CMK (cell line): ENCODE measurements at regions not wholly inside any gene's neighbourhood (a gene's known extent, or its start where the extent isn't known, plus 50 kb on each side); places are given as distances from the start of the nearest gene placed in this dataset.

Source experiments
- DNase-seq: peaks from one replicate; pipeline ENCODE4 v3.0.0-alpha.2; 2010; ENCODE audit warnings: low read depth

DNA sequence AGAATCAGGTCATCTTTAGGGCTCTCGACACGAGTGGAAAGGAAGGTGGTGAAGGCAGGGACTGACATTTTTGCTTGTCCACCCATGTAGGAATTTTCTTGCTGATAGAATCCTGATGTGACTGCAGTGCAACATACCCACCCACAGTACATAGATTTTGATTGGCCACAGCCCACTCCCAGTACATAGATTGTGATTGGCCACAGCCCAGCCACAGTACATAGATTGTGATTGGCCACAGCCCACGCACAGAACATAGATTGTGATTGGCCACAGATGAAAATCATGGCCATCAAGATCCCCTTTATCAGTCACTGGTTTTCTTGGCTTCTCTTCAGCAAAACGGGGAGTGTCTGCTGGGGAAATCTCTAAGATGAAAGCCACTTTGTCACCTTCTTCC lies 1041.5 kb downstream of the AACS start:
- no peak for DNase-seq

DNA sequence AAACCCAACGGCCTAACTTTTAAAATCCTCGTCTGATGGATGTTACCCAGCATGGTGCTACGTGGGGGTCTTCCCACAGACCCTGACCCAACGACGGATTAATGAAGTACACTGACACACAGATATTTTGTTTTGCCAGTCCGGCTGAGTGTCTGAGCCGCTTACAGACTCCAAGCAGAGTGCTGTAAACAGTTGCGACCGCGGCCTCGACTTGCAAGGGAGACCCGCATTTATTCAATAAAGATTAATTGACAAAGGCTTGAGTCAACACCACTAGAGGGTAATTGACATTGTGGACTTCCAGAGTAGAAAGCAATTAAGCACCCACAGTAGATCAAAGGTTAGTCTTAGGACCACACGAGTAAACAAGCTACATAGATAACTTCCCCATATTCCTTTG lies 1042.4 kb downstream of the AACS start:
- no peak for DNase-seq

DNA sequence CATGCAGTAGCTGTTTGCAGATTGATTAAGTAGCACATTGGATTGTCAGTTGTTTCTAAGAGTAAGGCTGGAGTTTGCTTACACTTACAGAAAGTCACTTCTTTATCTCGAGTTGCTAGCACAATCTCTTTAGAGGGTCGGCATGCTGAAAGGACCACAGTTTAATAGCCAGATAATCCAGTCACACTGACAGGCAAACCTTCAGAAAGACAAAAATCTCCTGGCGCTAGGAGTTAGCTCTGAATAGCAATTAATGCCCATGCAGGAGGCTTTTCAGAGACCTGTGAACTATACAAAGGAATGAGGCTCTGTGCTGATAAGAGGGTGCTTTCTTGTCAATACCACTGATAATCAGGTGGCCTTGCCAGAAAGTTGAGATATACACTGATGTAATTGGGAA lies 1043.0 kb downstream of the AACS start:
- no peak for DNase-seq

DNA sequence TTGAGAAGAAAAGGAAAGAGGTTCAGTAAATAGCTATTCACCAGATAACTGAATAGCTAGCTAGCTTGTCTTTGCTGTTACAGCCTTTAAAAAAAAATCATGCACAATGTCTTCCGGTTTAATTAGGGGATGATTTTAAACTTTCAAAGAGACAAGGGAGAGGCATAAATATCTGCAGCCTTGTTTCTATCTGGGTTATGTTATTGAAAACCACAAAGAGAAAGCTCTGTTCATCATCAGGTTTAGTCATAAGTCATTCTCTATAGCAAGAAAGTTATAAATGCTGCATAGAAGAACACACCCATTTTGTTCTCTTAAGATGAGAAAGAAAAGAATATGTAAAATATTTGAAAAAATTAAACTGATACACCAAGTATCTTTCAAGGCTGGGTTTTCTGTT lies 1046.9 kb downstream of the AACS start:
- DNase-seq, result no peak

DNA sequence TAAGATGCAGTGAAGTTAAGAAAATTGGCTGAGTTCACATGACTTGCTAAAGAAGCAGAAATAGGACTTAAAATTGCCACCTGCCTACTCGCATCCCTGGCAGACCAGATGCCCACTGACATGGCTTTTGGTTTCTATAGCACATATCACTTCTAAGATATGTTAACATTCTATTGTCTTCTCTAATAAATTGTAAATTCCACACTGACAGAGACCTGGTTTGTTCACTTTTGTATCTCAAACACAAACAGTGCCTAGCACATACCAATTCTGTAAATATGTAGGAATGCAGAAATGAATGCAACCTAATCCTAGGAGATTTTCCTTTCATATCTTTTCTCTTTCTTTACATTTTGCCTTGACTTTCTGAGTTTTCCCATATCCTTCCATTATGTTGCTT lies 1047.6 kb downstream of the AACS start:
- no peak for DNase-seq

DNA sequence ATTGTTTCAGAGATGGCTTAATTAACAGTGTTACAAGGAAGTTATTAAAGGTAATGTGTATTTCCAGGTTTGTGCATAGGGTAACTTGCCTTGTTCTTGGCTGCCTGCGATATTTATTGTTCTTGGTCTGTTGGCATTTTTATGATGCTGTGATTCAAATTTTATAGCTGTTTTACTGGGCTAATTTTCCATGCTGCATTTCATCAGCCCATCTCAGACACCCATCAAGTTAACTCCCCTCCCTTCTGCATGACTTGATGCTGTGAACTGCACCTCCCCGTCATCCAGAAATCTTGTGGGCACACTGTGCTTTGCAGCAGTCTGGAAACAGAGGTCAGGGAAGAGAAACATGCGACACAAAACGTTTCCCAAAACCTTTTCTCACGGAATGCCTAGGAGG lies 1049.2 kb downstream of the AACS start:
- no peak for DNase-seq

DNA sequence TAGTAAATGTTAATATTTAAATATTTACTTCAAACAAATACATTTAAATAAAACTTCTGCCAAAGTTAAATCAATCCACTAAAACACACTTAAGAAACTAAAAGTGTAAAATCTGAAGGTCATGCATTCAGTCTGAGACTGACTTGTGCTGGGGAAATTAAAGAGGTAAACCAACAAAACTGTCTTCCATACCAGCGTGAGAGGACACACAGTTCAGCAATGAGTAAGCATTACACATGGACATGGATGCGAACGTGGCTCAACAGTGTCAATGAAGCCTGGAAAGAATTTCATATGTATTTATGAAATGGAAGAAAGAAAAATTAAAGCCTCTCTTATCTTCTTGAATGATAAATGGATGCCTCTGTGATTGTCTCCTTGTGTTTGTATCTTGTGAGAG lies 1052.3 kb downstream of the AACS start:
- DNase-seq, result no peak

DNA sequence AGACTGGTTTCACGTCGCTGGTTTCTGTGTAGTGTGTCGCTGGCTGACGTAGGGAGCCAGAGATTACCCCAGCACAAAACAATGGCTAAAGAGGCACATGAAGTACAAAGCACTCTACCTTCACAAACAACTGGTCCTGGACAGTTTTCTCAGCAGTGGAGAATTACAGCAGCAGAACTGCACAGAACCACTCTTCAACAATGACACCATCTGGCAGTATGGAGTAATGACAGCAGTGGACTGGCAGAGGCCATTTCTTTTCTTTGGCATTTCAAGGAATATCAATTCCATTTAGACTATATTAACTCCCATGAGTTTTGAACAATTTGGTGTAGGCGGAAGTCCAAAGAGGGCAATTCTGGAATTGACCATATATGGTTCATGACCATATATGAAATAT lies 1074.1 kb downstream of the AACS start:
- DNase-seq, result no peak

DNA sequence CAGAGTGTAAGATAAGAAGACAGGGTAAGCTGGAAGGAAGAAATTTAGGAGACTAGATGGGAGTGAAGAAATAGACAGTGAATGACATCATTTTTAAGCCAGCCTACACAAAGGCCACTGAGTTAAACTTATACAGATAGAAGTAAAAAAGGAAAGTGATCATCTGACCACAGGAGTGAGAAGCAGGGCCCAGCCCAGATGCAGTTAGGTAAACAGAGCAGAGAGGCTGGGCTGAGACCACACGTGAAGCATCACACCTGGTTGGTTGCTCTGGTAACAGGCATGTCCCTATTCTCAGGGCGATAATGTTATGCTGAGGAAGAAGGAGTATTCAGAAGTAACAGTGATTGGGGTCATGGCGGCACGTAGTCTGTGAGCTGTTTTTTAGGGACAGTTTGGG lies 1079.4 kb downstream of the AACS start:
- DNase-seq, result no peak

DNA sequence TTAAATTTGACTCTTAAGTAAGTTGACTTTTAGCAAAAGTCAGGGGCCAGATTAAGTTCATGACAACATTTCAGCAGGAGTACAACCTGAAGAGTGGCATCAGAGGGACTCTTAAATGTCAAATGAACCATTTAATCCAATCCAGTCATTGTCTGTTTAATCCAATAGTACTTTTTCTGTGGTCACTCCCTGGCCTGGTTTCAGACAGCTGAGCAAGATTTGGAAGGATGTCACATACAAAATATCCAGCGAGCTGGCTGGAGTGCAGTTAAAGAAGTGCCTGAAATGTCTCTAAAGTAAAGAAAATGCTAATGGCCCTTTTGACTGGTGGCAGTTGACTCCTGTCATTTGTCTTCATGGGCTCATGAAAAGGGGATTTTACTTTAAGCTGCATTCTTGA lies 1082.1 kb downstream of the AACS start:
- DNase-seq, result no peak

DNA sequence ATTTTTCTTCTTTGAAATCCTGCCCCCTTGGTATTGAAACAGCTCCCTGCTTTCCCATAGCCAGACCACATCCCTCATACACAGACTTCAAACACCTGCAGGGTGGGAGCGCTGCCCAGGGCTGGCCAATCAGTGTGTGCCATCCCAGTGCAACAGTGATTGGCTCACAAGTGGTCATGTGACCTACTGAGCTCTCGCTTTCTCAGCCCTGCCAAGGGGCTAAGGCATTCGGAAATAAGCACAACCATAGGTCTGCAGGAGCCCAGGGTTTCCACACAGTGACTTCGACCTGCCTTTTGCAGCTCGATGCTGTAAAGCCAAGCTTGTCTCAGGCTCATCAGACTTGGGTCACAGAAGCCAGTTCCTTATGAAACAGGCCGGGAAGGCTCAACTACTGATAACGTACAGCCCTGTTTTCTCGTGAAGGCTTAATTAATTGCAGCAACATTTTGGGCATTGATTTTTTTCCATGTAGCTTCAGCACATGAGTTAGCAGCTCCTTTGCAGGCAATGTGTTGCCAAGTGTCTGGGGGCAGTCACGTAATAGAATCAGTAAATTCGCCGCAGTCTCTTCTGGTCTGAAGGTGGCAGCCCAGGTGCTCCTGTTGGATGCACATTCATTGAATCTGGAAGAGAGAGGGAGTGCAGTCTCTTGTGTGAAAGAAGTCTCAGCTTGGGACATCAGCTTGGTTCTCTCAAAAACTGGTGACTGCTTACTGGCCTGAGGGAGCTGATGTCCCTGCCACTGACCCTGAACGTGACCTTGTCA lies 1091.8 kb downstream of the AACS start:
- no peak for DNase-seq

DNA sequence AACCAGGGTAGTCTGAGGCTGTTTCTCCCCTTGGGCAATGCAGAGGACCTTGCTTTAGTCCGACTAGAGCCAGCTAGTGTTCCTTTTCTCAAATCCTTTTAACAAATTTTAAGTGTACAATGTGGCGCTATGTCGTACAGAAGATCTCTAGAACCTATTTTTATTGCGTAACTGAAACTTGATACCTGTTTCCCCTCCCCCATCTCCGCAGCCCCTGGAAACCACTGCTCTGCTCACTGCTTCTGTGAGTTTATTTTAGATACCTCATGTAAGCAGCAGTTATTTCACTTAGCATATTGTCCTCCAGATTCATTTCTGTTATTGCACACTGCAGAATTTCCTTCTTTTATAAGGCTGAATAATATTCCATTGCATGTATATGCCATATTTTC lies 1092.3 kb downstream of the AACS start:
- DNase-seq, result no peak

DNA sequence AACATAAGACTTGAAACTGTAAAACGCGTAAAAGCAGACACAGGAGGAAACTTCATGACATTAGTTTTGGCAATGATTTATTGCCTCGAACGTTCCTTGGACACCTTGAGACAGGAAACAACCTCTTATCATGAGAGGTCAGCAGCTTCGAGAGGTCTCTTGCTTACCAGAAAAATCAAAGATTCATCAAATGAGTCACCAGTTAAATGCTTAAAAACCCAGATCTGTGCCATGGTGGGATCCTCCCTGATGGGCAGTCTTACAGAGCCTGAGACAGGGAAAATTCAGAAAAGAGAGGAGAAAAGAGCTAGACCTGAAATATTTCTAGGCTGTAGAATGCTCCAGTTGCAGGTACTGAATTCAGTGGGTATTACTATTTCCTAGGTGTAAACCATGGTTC lies 1093.9 kb downstream of the AACS start:
- DNase-seq, result no peak

DNA sequence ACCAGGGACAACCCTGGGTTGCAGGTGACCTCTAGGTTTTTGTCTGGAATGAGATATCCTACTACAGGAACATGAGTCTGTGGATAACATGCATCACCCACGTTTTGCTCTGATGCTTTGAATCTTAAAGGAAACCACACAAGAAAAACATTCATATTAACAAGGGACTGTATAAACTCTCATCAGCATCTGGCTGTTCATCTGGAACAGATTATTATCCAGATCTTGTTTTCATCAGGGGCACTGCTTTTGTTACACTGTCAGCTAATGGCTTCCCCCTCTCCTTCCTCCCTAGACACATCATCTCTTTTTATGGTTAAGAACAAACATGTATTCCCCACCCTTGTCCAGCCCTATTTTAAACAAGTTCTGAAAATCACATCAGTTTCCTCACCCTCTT lies 1095.7 kb downstream of the AACS start:
- no peak for DNase-seq

DNA sequence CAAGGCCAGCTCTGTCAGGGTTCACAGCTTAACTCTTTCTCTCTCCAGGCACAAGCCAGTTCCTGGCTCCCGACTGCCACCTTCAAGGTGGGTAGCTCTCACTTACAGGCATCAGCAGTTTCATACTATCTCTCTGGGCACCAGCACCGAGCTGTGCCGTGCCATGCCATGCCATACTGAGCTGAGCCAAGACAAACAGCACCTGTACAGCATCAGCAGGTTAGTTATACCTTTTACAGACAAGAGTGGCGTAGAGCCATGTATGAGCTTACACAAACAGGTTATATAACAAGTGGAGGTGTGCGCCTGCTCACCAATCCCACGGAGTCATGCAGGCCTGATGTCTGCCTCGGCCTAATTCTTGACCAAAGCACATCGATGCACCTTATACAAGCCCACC lies 1098.7 kb downstream of the AACS start:
- DNase-seq, result no peak

DNA sequence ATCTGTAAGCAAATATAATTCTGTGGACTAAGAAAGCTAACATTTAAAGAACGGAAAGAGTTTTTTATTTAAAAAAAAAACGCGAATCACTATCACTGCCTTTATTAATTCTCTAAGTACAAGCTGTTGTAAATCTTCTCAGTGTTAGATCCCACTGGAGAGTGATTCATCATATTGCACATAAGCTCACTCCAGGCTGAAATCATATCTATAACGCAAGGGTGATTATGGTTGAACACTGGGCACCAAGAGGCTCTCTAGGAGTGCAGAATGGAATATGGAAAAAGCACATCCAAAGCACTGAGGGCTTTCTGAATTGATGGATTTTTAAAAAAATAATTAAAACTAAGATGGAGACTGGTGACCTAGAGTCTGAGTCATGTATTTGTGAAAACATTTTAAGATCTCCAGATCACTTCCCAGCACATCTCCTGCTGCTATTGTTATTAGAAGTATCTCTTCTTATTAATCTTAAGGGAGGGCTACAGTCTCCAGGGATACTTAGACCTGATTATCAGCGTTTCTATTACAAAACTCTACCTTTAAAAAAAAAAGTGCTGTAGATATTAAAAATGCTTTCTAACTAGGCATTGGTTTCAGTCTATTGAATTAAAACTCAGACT lies 1106.8 kb downstream of the AACS start:
- no peak for DNase-seq

DNA sequence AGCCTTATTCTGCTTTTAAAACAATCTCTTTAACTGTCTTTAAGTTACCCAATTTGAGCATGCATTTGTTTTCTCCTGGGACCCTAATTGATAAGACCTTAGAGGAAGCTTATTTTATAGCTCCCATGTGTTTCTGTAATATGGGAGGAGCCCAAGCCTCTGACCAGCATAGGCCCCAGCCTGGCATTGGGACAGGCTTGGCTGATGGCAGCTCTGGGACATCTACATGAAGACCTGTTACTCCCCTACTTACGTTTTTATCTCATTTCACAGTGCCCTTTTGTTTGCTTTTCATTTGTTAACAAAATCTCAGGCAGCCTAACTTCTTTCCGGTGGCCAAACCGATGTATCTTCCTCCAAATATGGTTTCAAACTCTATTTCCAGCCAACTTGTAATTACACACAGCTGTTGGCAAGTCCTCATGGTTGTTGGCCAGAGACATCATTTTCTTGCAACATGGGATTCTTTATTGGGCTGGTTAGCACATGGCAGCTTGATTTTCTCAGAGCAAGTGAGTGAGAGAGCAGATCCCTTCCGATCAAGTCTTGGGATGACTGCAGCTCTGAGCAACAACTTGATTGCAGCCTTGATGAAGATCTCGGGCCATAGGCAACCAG lies 1117.5 kb downstream of the AACS start:
- no peak for DNase-seq

DNA sequence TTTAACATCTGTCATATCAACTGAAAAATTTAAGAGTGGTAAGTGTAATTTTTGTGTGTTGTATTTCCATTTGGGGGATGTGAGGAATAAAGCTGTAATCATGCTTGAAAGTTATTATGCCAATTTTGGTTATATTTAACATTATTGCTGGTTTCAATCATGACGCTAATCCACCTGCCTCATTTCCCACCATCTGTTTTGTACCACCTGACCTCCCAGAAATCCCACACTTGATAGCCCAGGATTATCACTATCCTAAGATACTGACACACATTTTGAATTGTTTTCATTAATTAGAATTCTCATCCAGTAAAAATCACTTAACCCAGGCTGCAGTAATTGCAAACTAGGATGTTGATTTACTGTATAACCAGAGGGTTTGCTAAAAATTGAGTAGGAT lies 1119.8 kb downstream of the AACS start:
- no peak for DNase-seq

DNA sequence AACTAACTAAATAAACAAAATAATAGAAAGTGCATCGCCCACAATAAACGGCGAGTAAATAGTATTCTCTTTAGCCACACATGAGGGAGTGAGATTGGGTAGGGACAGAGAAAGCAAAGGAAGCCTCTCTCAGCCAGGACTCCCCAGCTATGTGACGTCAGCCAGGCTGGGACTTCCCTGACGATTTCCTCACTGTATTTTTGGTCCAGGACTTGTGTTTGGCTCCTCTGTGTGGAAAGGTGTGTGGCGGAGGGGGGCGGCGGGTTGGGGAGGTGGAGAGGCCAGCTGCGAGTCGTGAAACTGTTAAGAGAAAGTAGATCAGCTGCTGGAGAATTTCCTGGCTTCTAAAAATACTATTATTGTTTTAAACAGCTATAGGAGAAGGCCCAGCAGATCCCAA lies 1124.6 kb downstream of the AACS start:
- no peak for DNase-seq

DNA sequence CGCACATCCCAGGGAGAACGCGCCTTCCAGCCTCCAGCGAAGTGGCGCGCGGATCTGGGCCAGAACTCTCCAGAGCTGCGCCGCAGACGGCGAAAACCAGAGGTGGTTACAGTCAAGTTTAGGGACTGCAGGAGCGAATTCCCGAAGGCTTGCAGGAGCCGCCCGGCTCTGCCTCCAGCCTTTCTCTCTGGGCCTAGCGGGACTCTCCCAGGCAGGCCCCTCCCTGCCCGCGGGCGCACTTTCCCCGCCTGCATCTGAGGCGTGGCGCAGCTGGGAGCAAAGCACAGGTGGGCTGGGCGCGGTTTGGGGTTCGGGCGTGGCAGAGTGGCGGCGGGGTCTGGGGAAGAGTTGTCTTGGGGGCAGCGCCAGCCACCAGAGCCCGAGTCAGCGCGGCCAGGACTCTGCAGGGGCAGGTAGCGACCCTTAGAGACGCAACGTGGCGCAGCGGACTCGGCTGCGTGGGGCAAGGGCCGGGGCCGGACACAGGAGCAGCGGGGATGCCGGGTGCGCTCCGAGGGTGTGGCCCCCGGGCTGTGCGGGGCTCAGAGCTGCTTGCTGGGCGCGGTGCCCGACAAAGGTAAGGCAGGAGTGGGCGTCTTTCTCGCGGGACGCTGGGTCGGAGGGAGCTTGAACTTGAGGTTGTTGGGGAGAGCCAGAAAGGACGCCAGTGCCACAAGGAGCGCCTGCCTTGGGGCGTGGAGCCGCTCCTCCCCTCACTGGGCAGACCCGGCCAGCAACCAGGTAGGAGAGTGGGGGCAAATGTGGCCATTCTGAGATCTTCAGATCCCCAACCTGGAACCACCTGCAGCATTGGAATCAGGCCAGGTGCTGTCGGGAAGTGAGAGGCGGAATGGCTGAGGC lies 1126.0 kb downstream of the AACS start:
- DNase-seq, result no peak

DNA sequence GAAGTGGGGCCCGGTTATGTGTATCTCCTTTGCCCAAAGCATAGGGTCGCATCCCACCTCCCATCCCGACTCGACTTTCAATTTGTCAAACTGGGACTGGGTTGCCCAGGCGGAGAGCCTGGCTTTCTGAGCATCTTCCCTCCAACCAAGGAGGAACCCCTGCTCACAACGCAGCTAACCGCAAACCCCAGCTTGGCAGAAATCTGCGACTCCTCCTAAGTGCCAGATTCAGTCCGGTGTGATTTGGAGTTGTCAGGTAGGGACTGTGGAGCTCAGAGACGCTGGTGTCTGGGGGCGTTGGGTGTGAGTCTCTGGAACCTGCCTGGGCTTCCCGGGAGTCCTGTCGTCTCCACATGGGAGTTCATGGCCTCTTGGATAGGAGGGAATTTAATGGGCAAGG lies 1126.7 kb downstream of the AACS start:
- no peak for DNase-seq

DNA sequence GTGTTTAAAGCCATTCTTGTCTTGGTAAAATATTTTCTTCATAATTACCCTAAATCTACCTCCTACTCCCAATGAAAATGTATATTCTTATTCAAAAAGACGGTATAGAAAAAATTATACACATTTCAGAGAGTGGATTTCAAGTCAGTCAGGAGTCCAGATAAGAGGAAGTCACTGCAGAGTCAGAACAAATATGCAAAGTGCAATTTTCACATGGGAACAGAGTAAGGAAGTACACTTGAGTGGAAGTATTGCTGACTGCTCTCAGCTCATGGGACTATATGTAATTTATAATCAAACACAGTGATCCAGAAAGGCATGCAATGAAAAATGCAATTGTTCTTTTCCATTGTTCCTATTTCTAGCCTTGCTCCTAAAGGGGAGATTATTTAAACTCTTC lies 1128.0 kb downstream of the AACS start:
- DNase-seq, result no peak

DNA sequence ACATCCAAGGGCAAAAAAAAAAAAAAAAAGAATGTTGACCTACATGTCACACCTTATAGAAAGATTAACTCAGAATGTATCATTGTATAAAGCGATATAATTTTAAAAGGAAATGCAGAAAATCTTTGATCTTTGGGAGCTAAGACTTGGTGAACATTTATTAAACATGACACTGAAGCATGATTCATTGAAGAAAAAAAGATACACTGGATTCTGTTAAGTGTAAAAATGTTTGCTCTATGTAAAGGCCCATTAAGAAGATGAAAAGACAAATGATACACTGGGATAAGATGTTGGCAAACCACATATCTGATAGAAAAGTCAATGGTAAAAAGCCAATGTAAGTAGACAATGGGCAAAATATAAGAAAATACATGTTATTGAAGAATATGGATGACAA lies 1131.0 kb downstream of the AACS start:
- no peak for DNase-seq
